ENCODE measurements at regions not wholly inside any gene's neighbourhood (a gene's known extent, or its start where the extent isn't known, plus 50 kb on each side); places are given as distances from the start of the nearest gene placed in this dataset.

DNA sequence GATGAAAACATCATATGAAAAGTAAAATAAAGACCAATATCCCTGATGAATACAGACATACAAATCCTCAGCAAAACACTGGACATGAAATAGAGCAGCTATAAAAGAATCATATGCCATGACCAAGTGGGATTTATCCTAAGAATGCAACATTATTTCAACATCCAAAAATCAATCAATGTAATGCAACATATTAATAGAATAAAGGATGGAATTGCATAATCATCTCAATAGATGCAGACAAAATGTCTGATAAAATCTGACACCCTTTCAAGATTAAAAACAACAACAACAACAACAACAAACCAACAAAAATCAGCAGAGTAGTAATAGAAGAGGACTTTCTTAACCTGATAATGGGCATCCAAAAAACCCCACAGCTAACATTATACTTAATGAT lies 63.8 kb upstream of the IL1R1 start:
- no peak for DNase-seq

DNA sequence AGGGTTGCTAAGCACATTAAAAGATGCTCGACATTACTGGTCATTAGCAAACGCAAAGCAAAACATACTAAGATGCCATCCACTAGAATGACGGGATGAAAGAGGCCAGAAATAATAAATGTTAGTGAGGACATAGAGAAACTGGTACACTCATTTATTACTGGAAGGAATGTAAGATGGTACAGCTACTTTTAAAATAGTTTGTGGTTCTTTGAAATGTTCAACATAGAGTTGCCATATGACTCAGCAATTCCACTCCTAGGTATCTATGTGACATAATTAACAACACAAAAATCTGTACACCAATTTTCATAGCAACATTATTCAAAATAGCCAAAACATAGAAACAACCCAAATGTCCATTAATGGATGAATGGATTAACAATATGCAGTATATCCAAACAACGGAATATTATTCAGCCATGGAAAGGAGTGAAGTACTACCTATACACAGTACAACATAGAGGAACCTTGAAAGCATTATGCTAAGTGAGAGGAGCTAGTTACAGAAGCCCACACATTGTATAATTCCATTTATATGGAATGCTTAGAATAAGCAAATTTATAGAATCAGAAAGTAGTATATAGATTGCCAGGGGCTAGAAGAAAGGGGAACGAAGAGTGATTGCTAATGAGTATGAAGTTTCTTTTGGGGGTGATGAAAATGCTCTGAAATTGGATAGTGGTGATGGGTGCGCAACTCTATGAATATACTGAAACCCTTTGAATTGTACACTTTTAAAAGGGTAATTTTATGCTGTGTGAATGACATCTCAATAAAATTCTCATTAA lies 61.9 kb upstream of the IL1R1 start:
- no peak for DNase-seq

DNA sequence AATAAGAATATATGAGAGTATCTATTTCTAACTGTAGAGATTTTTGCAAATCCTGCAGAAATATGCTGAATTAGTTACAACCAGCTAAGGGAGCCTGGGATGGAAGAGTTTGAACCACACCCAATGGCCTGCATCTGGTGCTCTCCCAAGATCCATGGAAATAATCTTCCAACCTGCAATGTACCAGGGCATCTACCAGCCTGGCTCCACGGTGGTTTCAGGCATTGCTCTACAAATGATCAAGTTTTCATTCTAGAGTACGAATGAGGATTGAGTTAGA lies 61.4 kb upstream of the IL1R1 start:
- no peak for DNase-seq

DNA sequence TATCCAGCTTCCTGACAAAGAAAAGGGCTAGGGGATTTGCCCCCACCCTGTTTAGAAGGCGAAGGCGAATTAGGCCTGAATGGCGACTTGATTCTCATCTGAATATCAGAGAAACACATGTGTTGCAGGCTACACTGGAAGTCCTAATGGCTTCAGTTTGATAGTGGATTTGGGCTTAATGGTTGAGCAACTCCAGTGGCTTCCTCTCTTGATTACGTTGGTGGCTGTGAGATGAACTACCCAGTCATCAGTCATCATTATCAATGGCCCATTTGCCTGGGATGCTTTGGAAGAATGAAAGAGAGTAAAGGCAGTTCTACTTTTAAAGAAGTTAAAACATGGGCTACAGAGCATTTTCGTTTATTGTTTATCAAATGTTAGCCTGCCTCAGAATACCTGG lies 60.9 kb upstream of the IL1R1 start:
- DNase-seq, result no peak

DNA sequence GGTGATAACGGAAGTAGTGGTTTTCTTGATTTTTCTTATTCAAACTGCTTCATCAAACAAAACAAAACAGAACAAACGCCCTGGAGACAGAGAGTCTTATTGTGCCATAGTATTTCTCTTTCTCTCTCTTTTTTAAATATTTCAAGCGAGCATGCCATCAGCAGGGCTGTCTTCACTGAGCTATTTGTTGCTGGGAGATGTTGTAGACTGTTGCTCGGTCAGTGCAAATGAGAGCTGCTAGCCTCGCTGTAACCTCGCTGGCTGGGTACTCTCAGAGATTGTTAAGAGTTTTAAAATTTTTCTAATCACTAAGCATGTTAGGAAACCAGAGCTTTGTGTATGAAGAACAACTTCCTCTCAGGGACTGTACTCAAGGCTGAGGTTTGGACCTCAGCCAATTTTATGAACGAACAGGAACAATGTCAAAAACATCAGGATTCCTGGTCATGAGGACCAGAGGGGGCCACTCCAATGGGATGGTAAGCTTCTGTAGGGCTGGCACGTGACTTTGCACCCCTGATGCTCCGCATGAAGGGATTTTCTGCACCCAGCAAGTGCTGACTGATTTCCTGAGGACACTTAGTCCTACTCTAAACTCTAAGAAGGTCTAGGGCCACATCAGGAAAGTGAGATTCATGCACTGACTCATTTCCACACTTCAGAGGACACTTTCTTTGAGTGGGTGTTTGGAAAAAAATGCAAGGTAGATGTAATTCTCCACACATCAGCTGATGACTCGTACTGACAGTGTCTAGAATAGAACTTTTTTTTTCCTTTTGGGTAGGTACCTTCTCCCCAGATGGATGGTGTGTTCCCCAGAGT lies 59.8 kb upstream of the IL1R1 start:
- DNase-seq, result peak; percentile 35

DNA sequence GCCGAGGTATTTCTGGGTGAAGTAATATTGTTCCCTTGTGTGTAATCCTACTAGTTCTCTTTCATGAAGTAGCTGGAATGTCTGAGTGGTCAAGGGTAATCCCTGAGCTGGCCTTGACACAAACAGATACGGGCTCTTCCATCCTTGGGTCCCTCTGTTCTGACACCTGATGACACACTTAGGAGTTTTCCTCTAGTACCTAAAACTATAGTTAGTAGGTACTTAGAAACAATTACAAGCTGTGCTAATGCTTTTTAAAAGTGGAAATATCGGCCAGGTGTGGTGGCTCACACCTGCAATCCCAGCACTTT lies 59.2 kb upstream of the IL1R1 start:
- no peak for DNase-seq

DNA sequence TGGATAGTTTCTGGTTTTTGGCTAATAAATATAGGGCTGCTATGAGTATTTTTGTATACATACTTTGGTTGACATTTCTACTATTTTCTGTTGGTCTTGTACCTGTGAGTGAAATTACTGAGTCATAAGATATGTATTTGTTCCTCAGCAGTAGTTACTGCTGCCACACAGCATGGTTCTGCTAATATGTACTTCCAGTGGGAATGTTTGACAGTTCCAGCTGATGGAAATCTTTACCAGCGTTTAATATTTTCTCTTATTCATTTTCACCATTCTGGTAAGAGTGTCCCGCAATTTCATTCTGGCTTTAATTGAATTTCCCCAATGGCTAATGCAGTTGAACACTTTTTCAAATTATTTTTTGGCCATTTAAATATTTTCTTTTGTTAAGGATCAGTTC lies 57.9 kb upstream of the IL1R1 start:
- no peak for DNase-seq

DNA sequence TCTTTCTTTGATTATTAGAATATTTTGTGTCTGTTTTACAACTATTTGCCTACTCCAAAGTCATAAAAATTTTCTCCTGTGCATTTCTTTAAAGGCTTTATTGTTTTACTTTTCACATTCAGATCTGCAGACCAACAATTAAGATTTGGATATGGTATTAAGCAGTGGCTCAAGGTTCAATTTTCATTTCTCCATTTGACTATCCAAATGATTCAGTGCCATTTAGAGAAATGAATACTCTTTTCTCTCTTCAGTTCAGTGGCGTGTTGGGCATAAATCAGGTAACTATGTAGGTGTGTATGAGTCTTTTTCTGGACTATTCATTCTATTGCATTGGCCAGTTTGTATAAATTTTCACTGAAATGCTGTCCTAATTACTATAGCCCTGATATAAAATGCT lies 57.3 kb upstream of the IL1R1 start:
- no peak for DNase-seq

DNA sequence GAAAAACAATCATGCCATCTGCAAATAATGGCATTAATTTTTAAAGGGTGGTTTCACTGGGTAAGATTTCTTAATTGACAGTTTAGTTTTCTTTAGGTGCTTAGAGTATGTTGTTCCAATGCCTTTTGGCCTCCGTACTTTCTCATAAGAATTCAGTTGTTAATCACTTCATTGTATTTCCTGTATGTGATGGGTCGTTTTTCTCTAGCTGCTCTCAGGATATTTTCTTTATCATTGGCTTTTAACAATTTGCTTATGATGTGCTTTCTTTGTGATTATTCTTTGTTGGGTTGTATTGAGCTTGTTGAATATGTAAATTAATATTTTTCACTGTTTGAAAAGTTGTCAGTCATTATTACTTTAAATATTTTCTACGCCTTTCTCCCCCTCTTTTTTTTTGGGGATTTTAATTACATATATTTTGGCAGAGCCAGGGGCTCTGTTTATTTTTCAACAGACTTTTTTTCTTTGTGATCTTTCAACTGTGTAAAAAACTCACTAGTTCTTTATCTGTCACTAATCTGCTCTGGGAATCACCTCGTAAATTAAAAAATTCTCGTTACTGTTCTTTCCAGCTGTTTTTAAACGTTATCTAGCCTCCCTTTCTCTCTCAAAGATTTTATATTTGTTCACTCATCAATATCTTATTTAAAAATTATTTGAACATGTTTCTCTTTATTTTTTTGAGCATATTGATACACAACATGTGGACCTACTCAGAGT lies 56.2 kb upstream of the IL1R1 start:
- DNase-seq, result no peak

DNA sequence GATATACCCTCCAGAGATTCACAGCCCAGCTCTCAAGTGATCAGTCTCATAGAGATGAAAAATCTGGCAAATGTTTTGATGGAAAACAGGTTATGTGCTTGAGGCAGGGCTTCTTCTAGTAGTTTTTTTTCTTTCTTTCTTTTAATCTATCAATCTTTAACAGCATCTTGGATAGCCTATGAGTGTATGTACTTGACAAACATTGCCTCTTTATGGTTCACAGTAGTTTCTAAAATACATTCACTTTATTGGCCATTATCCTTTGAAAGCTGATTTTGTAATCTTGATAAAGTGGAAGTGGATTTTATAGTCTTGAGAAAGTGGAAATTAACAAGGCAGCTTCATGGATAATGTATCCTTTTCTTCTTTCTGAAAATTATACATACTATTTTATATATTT lies 51.4 kb upstream of the IL1R1 start:
- DNase-seq, result no peak

DNA sequence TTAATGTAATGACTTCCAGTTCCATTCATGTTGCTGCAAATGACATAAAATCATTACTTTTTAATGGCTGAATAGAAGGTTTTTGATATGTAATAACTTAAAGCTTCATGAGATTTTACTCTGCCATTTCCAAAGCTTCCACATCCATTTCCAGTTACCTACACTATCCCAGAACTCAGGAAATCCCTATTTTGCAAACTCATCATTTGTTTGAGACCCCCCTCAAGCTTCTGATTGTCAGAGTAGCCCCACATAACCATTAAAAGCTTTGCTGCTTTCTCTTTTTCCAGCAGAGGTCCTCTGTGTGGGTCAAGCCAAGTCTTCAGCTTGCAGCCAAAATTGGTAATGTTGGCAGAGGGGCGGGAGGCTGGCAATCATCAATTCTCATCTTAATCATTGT lies 50.6 kb upstream of the IL1R1 start:
- DNase-seq, result no peak

DNA sequence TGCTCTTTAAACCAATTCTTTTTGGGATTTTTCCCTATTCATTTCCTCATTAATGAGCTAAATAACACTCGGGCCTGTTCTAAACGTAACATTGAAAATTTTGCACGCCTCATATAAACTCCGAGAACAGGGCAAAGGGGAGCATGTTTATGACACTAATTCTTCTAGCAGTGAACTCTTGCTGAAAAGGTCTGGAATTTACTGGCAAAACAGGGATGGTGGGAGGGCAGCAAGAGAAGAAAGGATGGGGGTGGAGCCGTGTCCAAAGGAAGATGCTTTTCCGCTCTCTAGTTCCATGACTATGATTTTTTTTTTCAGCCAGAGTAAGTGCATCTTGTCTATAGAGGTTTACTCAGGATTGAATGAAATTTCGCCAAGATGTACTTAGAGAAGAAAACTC lies 50.0 kb upstream of the IL1R1 start:
- DNase-seq, result no peak
